T-helper 17 cell (primary cell): ENCODE measurements at regions not wholly inside any gene's neighbourhood (a gene's known extent, or its start where the extent isn't known, plus 50 kb on each side); places are given as distances from the start of the nearest gene placed in this dataset.

ENCODE experiments used
- ATAC-seq: fragments of 150-1000 bp; cut with Tn5 transposase; 2 replicates; pipeline ENCODE4 v1.10.0; 2021; ENCODE audit warnings: mild to moderate bottlenecking, moderate library complexity
- DNase-seq, 3 donors: peaks; one replicate each; pipeline versions ENCODE4 v3.0.0 to v3.0.0-alpha.2; 2020 to 2021
- H3K9me3 ChIP-seq: one replicate; pipeline ENCODE4 v1.7.0; 2013; ENCODE audit warnings: low read length, mild to moderate bottlenecking; ENCODE audit not compliant: control insufficient read depth, poor library complexity, severe bottlenecking
- H3K27ac Mint-ChIP-seq: one replicate; pipeline ENCODE4 v1.8.0; 2022; ENCODE audit warnings: mild to moderate bottlenecking, moderate library complexity, mixed read lengths
- H3K27me3 Mint-ChIP-seq: one replicate; pipeline ENCODE4 v1.8.0; 2022; ENCODE audit warnings: mixed read lengths
- H3K36me3 Mint-ChIP-seq: one replicate; pipeline ENCODE4 v1.8.0; 2022; ENCODE audit warnings: low read depth, mixed read lengths
- H3K4me1 Mint-ChIP-seq: one replicate; pipeline ENCODE4 v1.8.0; 2022; ENCODE audit warnings: mild to moderate bottlenecking, mixed read lengths
- H3K4me3 Mint-ChIP-seq: one replicate; pipeline ENCODE4 v1.8.0; 2022; ENCODE audit warnings: mild to moderate bottlenecking, moderate library complexity, mixed read lengths

- no peak overlapping the region for H3K27ac Mint-ChIP-seq
- no peaks in the 10 kb centered on the region for H3K9me3 ChIP-seq
- H3K4me1 Mint-ChIP-seq = no peaks in the 10 kb centered on the region
- ATAC-seq (no peak), DNase-seq (no peak)
- H3K27me3 Mint-ChIP-seq = peaks cover 60% of the 10 kb centered on the region
- peaks cover 2% of the 10 kb centered on the region for H3K36me3 Mint-ChIP-seq
- no peak overlapping the region for H3K4me3 Mint-ChIP-seq
These were observed 251.8 kb upstream of the CCDC196 start for GRCh38 chr14:66234411-66234810.

GRCh38 chr14:66237741-66238140 is 248.4 kb upstream of the CCDC196 start:
- H3K27me3 Mint-ChIP-seq = peaks cover 41% of the 10 kb centered on the region

DNA sequence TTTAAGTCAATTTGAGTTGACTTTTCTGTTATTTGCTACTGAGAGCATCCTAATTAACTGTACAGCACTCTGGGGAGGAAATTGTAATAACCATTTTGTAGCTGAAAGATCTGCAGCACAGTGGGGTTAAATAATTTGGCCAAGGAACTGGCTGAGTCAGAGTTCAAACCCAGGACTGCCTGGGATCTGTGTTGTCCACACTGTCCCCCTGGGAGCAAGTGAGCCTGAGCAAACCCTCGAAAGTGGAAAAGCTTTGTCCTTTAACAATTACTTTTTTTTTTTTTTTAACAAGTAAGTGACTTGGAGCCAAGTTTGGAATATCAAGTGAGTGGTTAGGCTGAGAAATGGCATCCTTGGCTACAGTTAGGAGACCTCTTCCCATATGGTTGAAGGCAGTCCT is 247.2 kb upstream of the CCDC196 start:
- peaks cover 29% of the 10 kb centered on the region for H3K27me3 Mint-ChIP-seq
- no peak for ATAC-seq
- H3K9me3 ChIP-seq = no peaks in the 10 kb centered on the region

More at GRCh38 chr14:66237741-66238140, 248.4 kb upstream of the CCDC196 start:
- no peak for DNase-seq
- Mint-ChIP-seq H3K27ac (no peak overlapping the region), H3K4me1 (no peaks in the 10 kb centered on the region), H3K4me3 (no peak overlapping the region), H3K36me3 (no peaks in the 10 kb centered on the region)
- ATAC-seq = no peak
- H3K9me3 ChIP-seq = no peaks in the 10 kb centered on the region

DNA sequence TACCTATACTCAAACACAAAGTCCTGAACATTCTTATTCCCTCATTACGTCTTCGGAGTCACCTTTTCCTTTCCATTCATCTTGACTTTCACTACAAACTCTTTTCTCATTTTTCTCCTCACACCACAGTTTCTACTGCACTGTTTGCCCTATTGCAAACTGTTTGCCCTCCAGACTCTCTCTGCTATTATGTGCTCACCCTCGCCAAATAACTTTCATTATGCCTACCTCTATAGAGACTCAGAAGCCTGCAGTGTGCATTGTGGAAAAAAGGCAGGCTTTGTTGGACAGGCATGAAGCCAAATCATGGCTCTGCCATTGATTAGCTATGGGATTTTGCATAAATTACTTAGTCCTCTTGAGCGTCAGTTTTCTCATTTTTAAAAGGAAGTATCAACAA is 246.6 kb upstream of the CCDC196 start:
- Mint-ChIP-seq H3K27ac (no peak overlapping the region), H3K27me3 (peaks cover 26% of the 10 kb centered on the region)
- no peak for ATAC-seq

More for the DNA sequence above, 247.2 kb upstream of the CCDC196 start:
- Mint-ChIP-seq H3K4me1 (no peaks in the 10 kb centered on the region), H3K27ac (no peak overlapping the region), H3K36me3 (no peaks in the 10 kb centered on the region), H3K4me3 (no peak overlapping the region)
- DNase-seq = no peak

GRCh38 chr14:66240105-66240504 is 246.1 kb upstream of the CCDC196 start:
- DNase-seq = no peak
- H3K9me3 ChIP-seq = no peaks in the 10 kb centered on the region
- no peak for ATAC-seq
- Mint-ChIP-seq H3K4me1 (no peaks in the 10 kb centered on the region), H3K27ac (no peak overlapping the region), H3K36me3 (no peaks in the 10 kb centered on the region), H3K4me3 (no peak overlapping the region), H3K27me3 (peaks cover 22% of the 10 kb centered on the region)

More for the DNA sequence above, 246.6 kb upstream of the CCDC196 start:
- no peaks in the 10 kb centered on the region for H3K36me3 Mint-ChIP-seq
- no peak overlapping the region for H3K4me3 Mint-ChIP-seq
- DNase-seq = no peak
- H3K4me1 Mint-ChIP-seq = no peaks in the 10 kb centered on the region
- no peaks in the 10 kb centered on the region for H3K9me3 ChIP-seq

DNA sequence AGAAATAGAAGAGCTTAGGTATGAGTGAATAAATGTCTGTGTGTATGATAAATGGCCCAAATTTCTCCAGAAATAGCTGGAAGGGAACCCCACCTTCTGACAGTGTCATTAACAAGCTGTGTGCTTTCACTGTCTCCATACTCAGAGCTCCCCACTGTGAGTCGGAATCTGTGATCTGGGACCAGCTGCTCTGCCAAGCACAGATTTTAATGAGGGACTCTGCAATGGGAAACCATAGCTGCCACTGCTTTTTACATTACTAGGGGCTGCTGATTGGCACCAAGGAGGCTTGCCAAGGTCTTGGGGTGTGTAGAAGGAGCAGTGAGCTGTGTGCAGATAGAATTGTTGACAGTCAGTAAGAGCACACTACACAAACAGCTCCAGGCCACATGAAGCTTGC is 244.2 kb upstream of the CCDC196 start:
- DNase-seq (no peak), ATAC-seq (no peak)
- Mint-ChIP-seq H3K4me1 (no peaks in the 10 kb centered on the region), H3K4me3 (no peak overlapping the region), H3K27ac (no peak overlapping the region), H3K27me3 (peaks cover 12% of the 10 kb centered on the region), H3K36me3 (no peaks in the 10 kb centered on the region)
- no peaks in the 10 kb centered on the region for H3K9me3 ChIP-seq

DNA sequence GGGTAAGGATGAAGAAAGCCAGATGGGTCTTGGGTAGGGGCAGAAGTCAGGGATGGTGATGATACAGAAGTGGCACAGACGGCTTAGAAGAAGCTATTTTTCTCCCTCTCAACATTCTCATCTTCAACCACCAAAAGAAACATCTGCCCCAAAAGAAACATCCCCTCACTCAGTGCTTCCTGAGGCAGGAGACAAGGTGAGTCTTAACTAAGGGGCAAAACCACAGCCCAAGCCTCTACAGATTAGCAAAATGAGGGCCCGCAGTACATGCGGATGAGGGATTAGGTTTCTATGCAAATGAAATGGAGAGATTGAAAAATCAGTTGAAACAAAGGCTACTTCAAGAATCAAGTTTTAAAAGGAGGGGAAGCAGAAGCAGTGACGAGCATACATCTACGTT is 241.3 kb upstream of the CCDC196 start:
- Mint-ChIP-seq H3K4me1 (no peaks in the 10 kb centered on the region), H3K27me3 (peaks cover 15% of the 10 kb centered on the region), H3K4me3 (no peak overlapping the region), H3K27ac (no peak overlapping the region), H3K36me3 (no peaks in the 10 kb centered on the region)
- H3K9me3 ChIP-seq = no peaks in the 10 kb centered on the region
- DNase-seq (no peak), ATAC-seq (no peak)

GRCh38 chr14:66247662-66248193 is 238.4 kb upstream of the CCDC196 start:
- H3K27me3 Mint-ChIP-seq = peaks cover 15% of the 10 kb centered on the region

GRCh38 chr14:66248256-66248655 is 237.9 kb upstream of the CCDC196 start:
- Mint-ChIP-seq H3K36me3 (peaks cover 2% of the 10 kb centered on the region), H3K4me3 (no peak overlapping the region), H3K4me1 (no peaks in the 10 kb centered on the region), H3K27ac (no peak overlapping the region), H3K27me3 (peaks cover 15% of the 10 kb centered on the region)
- H3K9me3 ChIP-seq = no peaks in the 10 kb centered on the region
- ATAC-seq = no peak
- DNase-seq = no peak

More at GRCh38 chr14:66247662-66248193, 238.4 kb upstream of the CCDC196 start:
- Mint-ChIP-seq H3K36me3 (peaks cover 2% of the 10 kb centered on the region), H3K4me1 (no peaks in the 10 kb centered on the region), H3K4me3 (no peak overlapping the region), H3K27ac (no peak overlapping the region)
- DNase-seq = no peak
- no peak for ATAC-seq
- no peaks in the 10 kb centered on the region for H3K9me3 ChIP-seq

- no peak for DNase-seq
- H3K4me3 Mint-ChIP-seq = no peak overlapping the region
- no peak overlapping the region for H3K27ac Mint-ChIP-seq
- H3K36me3 Mint-ChIP-seq = peaks cover 2% of the 10 kb centered on the region
- ATAC-seq = no peak
- no peaks in the 10 kb centered on the region for H3K4me1 Mint-ChIP-seq
- no peaks in the 10 kb centered on the region for H3K9me3 ChIP-seq
- peaks cover 15% of the 10 kb centered on the region for H3K27me3 Mint-ChIP-seq
These were observed 236.6 kb upstream of the CCDC196 start for GRCh38 chr14:66249544-66249943.

GRCh38 chr14:66254038-66254437 is 232.1 kb upstream of the CCDC196 start:
- ATAC-seq = no peak
- Mint-ChIP-seq H3K4me3 (no peak overlapping the region), H3K4me1 (no peaks in the 10 kb centered on the region), H3K27ac (no peak overlapping the region), H3K27me3 (peaks cover 5% of the 10 kb centered on the region), H3K36me3 (peaks cover 2% of the 10 kb centered on the region)
- no peaks in the 10 kb centered on the region for H3K9me3 ChIP-seq
- no peak for DNase-seq

DNA sequence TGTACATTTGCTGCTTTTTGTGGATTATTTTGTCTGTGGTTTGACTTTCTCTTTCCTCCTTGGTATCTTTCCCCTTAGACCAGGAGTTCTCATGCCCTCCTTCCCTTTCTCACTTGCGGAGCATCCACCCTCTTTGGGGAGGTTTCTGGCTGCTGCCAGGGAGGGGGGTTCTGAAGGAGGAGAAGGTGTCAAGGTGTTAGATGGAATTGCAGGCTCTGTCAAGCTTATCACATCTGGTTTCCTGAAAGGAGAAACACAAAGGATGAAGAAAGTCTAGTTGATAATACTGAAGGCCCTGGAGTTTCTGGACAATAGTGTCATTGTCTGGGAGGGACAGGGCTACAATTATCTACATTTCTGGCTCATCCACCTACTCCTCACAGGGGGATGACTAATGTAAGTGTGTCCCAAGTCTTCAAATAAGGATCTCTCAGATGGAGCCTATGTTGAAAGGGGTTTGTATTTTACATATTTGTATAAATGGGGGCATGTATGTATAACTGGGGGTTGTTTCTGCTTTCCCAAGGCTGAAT is 217.3 kb upstream of the CCDC196 start:
- H3K27me3 Mint-ChIP-seq = no peaks in the 10 kb centered on the region
- DNase-seq (no peak), ATAC-seq (no peak)
- no peaks in the 10 kb centered on the region for H3K4me1 Mint-ChIP-seq
- H3K9me3 ChIP-seq = no peaks in the 10 kb centered on the region
- H3K4me3 Mint-ChIP-seq = no peak overlapping the region
- no peaks in the 10 kb centered on the region for H3K36me3 Mint-ChIP-seq
- no peak overlapping the region for H3K27ac Mint-ChIP-seq

GRCh38 chr14:66272221-66272620 is 213.9 kb upstream of the CCDC196 start:
- no peaks in the 10 kb centered on the region for H3K4me1 Mint-ChIP-seq
- no peaks in the 10 kb centered on the region for H3K9me3 ChIP-seq
- DNase-seq (no peak), ATAC-seq (no peak)
- no peaks in the 10 kb centered on the region for H3K27me3 Mint-ChIP-seq
- no peak overlapping the region for H3K27ac Mint-ChIP-seq
- no peaks in the 10 kb centered on the region for H3K36me3 Mint-ChIP-seq
- no peak overlapping the region for H3K4me3 Mint-ChIP-seq

DNA sequence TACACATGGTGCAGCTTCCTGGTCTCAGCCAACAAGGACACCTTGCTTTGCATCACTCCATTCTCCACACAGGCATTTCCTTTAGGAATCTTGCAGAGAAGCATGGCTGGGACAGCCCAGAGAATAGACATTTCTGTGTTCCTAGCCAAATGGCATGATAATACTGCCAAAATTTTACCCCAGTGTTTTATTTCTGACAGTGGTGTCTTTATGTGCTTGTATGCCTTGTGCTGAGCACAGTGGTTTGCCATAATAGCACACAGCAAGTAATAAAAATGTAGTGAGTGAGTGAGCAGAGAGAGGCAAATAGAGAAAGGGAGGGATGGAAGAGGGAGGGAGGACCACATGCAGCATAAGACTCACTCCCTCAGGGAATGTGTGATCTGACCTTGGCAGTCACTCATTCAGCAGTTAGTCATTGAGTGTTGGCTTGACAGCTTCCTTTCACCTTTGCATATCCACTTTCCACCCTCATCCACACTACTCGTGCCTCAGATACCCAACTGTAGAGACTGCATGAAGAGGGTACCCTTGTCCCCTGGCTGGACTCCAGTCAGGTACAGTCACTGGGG is 212.8 kb upstream of the CCDC196 start:
- no peaks in the 10 kb centered on the region for H3K9me3 ChIP-seq
- Mint-ChIP-seq H3K4me1 (no peaks in the 10 kb centered on the region), H3K27ac (no peak overlapping the region), H3K4me3 (no peak overlapping the region), H3K27me3 (no peaks in the 10 kb centered on the region), H3K36me3 (no peaks in the 10 kb centered on the region)
- DNase-seq (no peak), ATAC-seq (no peak)
